Ectodermal cell (in vitro differentiated cells): ENCODE measurements at regions not wholly inside any gene's neighbourhood (a gene's known extent, or its start where the extent isn't known, plus 50 kb on each side); places are given as distances from the start of the nearest gene placed in this dataset.

Experiments
- H3K27ac ChIP-seq: 2 replicates; pipeline ENCODE4 v1.7.0; 2013; ENCODE audit warnings: mild to moderate bottlenecking, low read depth, low read length; ENCODE audit not compliant: insufficient read depth, poor library complexity, severe bottlenecking
- H3K27me3 ChIP-seq: 2 replicates; pipeline ENCODE4 v1.7.0; 2013; ENCODE audit warnings: mild to moderate bottlenecking, low read length; ENCODE audit not compliant: insufficient read depth, control insufficient read depth, poor library complexity, severe bottlenecking
- H3K36me3 ChIP-seq: one replicate; pipeline ENCODE4 v1.7.0; 2013; ENCODE audit warnings: low read length; ENCODE audit not compliant: control insufficient read depth, insufficient read depth
- H3K4me1 ChIP-seq: one replicate; pipeline ENCODE4 v1.7.0; 2013; ENCODE audit warnings: low read length; ENCODE audit not compliant: control insufficient read depth, insufficient read depth
- H3K4me3 ChIP-seq: 2 replicates; pipeline ENCODE4 v1.7.0; 2013; ENCODE audit warnings: low read depth, low read length, control low read depth; ENCODE audit not compliant: insufficient read depth
- H3K9me3 ChIP-seq: 2 replicates; pipeline ENCODE4 v1.7.0; 2013; ENCODE audit warnings: mild to moderate bottlenecking, low read length, moderate library complexity; ENCODE audit not compliant: control insufficient read depth
- WGBS, 2 experiments: methylation state at CpG; one replicate each; pipeline ENCODE4 v1.1.7; 2013; ENCODE audit warnings: missing lambda C conversion rate in 2 of 2; 5-methylcytosine and 5-hydroxymethylcytosine counted together

DNA sequence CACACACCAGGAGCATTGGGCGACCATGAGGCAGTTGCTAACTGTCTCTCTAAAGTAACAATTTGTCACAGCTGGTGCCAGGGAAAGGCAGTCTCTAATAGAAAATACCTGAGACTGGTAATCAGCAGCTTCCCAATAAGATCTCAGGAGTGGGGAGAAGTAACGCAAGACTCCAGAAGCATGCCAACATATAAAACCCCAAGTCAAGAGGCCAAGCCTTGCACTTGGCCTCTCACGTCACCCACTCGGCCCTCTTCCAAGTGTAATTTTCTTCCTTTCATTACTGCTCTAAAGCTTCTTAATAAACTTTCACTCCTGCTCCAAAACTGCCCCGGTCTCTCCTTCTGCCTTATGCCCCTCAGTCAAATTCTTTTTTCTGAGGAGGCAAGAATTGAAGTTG is 455.6 kb upstream of the ACVR2A start:
- Histone ChIP-seq H3K36me3 (no peaks in the 10 kb centered on the region), H3K9me3 (no peaks in the 10 kb centered on the region)
- WGBS, 2 experiments = 94 to 95% methylated on average over 5 of the region's 5 CpGs

DNA sequence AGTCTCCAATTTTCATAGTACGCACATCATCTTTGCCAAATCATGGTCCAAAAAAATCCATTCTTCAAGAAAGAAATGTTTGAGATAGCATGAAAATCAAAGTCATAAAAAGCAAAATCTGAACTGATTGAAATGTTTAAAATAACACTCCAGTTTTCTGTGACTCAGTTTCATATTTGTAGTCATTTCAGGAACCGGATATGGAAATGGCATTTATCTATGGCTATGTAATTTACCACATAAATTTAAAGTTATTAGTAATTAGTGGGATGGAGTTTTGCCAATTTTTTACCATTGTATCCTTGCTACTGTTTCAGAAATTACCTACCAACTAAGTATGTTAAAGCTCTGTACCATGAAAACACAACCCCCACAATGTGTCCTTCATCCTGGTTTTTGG is 456.6 kb upstream of the ACVR2A start:
- Histone ChIP-seq H3K27ac (no peak overlapping the region), H3K4me3 (no peak overlapping the region)
- WGBS, 2 experiments = 92 to 96% methylated on average over 1 of the region's 2 CpGs

More for the DNA sequence above, 455.6 kb upstream of the ACVR2A start:
- no peaks in the 10 kb centered on the region for H3K4me1 ChIP-seq
- H3K27me3 ChIP-seq = no peaks in the 10 kb centered on the region
- H3K27ac ChIP-seq = no peak overlapping the region
- no peak overlapping the region for H3K4me3 ChIP-seq

DNA sequence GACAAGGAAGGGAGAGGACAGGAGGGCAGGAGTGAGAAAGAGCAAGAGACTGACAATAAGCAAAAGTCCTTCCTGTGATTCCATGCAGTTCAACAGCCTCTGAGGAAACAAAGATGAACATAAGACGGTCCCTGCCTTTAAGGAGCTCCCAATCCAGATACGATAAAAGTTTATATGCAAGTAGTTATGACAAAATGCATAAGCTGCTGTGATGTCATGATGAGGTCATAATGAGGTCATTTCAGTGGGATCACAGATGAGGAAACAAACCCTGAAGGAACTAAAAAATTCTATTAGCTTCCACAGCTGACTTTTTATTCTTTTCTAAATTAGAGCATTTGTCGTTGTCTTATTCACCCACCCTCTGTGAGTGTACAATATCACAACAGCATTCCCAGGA is 458.5 kb upstream of the ACVR2A start:
- Histone ChIP-seq H3K36me3 (no peaks in the 10 kb centered on the region), H3K9me3 (no peaks in the 10 kb centered on the region), H3K27me3 (no peaks in the 10 kb centered on the region), H3K27ac (no peak overlapping the region), H3K4me1 (no peaks in the 10 kb centered on the region), H3K4me3 (no peak overlapping the region)
- 60 to 66% methylated on average over 3 of the region's 3 CpGs for WGBS, 2 experiments

More for the DNA sequence above, 456.6 kb upstream of the ACVR2A start:
- Histone ChIP-seq H3K36me3 (no peaks in the 10 kb centered on the region), H3K9me3 (no peaks in the 10 kb centered on the region), H3K27me3 (no peaks in the 10 kb centered on the region), H3K4me1 (no peaks in the 10 kb centered on the region)

DNA sequence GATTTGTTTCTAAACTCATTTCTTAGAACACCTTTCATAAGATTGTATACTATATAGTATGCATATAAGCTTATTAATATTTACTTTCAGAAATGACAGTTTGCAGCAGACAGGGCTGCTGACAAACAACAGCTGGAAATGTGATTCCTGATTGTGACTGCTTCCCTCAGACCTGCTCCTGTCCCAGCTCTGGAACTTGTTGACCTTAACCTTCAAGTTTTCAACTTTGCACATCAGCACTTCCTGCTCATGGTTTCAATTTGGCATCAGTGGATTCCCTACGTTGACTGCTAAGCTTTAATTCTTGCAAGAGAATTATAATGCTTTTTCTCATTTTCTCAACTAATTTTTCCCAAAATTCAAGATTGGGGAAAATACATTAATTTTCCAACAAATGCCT is 459.2 kb upstream of the ACVR2A start:
- H3K27ac ChIP-seq = no peak overlapping the region
- no peaks in the 10 kb centered on the region for H3K4me1 ChIP-seq
- WGBS, 2 experiments = 90 to 94% methylated on average over 1 of the region's 1 CpG
- H3K9me3 ChIP-seq = no peaks in the 10 kb centered on the region
- no peaks in the 10 kb centered on the region for H3K36me3 ChIP-seq
- H3K4me3 ChIP-seq = no peak overlapping the region
- H3K27me3 ChIP-seq = no peaks in the 10 kb centered on the region

DNA sequence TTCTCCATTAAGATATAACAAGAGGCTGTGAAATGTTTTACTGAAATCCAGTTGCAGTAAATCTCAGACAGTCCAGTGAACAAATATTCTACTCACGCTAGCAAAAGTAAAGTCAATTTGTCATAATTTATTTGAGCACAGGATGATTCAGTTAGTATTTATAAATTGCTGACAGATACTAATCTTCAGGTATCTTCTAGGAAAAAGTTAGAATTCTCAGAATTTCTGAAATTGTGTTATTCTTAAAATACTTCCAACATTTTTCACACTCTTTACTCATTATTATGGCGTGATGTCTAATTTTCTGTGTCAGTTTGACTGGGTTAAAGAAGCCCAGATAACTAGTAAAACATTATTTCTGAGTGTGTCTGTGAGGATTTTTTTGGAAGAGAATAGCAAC is 460.2 kb upstream of the ACVR2A start:
- H3K4me1 ChIP-seq = no peaks in the 10 kb centered on the region
- no peaks in the 10 kb centered on the region for H3K36me3 ChIP-seq
- H3K27ac ChIP-seq = no peak overlapping the region
- no peak overlapping the region for H3K4me3 ChIP-seq
- 93 to 100% methylated on average over 2 of the region's 2 CpGs for WGBS, 2 experiments
- no peaks in the 10 kb centered on the region for H3K9me3 ChIP-seq
- H3K27me3 ChIP-seq = no peaks in the 10 kb centered on the region

DNA sequence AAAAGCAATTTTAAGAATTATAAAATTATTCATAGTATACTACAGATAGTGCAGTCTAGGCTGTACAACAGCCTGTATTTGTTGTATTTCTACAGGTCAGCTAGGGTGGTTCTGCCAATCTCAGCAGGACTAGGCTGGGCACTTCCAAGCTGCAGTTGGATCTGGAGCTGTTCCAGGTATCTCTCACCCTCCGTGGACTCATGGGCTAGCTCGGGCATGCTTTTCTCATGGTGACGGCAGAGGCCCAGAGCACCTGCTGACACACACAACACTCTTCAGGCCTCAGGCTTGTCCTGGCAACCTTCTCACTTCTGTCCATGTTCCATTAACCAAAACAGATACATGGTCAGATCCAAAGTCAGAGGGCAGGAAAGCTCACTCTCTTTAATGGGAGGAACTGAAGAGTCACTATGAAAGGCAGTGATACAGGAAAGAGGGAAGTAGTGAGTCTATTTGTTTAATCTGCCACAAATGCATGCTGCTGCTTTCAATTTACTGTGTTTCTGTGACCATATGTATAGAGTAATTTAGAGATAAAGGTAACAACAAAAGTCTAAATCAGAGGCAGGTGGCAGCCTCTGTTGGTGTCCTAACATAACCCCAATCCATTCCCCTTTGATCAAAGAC is 462.4 kb upstream of the ACVR2A start:
- Histone ChIP-seq H3K36me3 (no peaks in the 10 kb centered on the region), H3K4me1 (no peaks in the 10 kb centered on the region), H3K9me3 (no peaks in the 10 kb centered on the region), H3K27me3 (no peaks in the 10 kb centered on the region), H3K27ac (no peak overlapping the region), H3K4me3 (no peak overlapping the region)
- 90% methylated on average over 3 of the region's 3 CpGs for WGBS, 2 experiments

DNA sequence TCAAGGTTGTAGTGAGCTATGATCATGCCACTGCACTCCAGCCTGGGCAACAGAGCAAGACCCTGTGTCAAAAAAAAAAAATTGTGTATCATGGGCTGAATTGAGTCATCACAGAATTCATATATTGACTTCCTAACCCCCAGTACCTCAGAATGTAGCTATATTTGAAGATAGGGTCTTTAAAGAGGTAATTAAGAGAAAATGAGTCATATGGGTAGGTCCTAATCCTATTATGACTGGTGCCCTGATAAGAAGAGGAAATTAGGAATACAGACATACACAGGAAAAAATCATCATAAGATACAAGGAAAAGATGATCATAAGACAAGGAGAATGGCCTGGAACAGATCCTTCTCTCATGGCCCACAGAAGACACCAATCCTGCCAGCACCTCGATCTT is 466.4 kb upstream of the ACVR2A start:
- Histone ChIP-seq H3K4me1 (no peaks in the 10 kb centered on the region), H3K36me3 (no peaks in the 10 kb centered on the region), H3K27ac (no peak overlapping the region), H3K27me3 (no peaks in the 10 kb centered on the region), H3K9me3 (no peaks in the 10 kb centered on the region), H3K4me3 (no peak overlapping the region)
- WGBS, 2 experiments = 79 to 92% methylated on average over 1 of the region's 1 CpG

DNA sequence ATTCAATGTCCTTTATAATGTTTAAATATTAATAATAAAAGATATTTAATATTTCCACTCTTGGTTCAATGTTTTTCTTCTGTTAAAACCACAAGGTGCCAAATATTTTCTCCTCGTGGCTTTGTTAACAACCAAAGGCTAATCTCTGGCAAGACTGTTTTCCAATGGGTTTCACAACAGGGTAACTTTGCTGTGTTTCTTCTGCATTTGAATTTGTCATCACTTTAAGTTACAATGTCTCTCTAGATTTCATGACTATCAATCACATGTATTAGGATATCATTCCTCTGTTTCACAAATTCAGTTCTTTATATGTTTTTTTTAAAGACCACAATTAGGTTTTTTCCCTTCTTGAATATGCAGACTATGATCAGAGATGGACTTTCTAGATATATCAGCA is 469.8 kb upstream of the ACVR2A start:
- no peak overlapping the region for H3K4me3 ChIP-seq
- no peaks in the 10 kb centered on the region for H3K4me1 ChIP-seq
- no peaks in the 10 kb centered on the region for H3K9me3 ChIP-seq
- H3K27me3 ChIP-seq = no peaks in the 10 kb centered on the region
- H3K27ac ChIP-seq = no peak overlapping the region
- WGBS, 2 experiments = 72 to 82% methylated on average over 1 of the region's 1 CpG
- no peaks in the 10 kb centered on the region for H3K36me3 ChIP-seq

DNA sequence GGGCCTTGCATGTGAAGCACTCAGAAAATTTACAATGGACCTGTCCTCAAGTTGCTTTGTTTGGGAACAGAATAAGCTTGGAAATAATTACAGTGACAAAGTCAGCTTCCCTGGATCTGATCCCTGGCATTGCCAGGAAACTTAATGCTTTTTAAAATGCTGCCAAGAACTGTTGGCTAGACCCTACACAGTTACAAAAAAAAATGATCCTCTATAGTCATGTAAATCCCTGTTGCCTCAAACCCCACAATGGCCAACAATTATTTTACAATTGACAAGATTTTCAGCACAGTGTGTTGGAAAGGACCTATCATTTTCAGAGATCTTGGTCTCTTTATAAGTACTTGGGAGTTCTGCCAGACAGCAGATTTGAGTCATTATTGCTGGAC is 470.4 kb upstream of the ACVR2A start:
- Histone ChIP-seq H3K27me3 (no peaks in the 10 kb centered on the region), H3K27ac (no peak overlapping the region), H3K9me3 (no peaks in the 10 kb centered on the region), H3K36me3 (no peaks in the 10 kb centered on the region), H3K4me3 (no peak overlapping the region), H3K4me1 (no peaks in the 10 kb centered on the region)

DNA sequence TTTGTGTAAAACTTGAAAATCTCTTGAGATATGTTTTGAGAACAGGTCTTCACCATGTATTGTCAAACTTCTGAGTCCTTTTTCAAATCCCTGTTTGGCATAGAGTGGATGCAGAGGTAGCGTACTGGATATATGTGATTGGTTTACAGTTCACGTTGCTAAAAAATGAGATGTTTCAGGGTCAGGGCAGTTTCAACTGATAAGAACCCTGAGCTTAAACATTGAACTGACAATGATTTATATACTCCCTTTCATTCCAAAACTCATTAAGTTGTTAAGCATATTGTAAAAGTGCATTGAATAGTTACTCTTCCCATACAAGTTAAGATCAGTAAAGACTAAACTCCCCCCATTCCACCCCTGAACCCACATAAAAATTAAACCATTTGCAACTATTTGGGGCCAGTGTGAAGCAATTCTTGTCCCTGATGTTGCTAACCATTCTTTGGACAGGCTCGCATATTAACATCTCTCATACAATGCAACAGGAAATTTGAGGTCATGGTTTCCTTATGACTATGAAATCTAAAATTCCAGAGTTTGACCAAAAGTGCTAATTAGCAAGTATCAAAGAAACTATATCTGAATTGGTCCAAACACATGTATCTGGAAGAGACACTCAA is 470.9 kb upstream of the ACVR2A start:
- no peak overlapping the region for H3K4me3 ChIP-seq
- H3K4me1 ChIP-seq = no peaks in the 10 kb centered on the region
- 92 to 97% methylated on average over 3 of the region's 3 CpGs for WGBS, 2 experiments
- H3K9me3 ChIP-seq = no peaks in the 10 kb centered on the region
- no peaks in the 10 kb centered on the region for H3K36me3 ChIP-seq
- no peak overlapping the region for H3K27ac ChIP-seq
- H3K27me3 ChIP-seq = no peaks in the 10 kb centered on the region

DNA sequence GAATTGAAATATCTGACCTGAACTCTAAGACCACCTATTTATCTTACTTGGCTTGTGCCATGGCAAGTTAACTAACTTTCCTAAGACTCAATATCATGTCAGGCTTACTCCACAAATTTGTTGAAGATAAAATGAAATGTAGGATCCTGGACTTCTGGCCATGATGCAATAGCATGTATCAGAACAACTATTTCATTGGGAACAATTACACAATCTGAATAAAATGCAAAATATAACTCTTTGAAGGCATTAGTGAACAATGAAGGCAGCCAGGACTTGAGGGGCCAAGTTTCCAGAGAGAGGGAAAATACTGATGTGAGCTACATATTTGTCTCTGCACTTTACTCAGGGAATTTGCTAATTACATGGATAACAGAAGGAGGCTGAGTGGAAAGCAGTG is 476.5 kb upstream of the ACVR2A start:
- H3K27me3 ChIP-seq = no peaks in the 10 kb centered on the region
- no peak overlapping the region for H3K4me3 ChIP-seq
- H3K4me1 ChIP-seq = no peaks in the 10 kb centered on the region
- no peak overlapping the region for H3K27ac ChIP-seq
- no peaks in the 10 kb centered on the region for H3K36me3 ChIP-seq
- no peaks in the 10 kb centered on the region for H3K9me3 ChIP-seq
